NT2/D1 (cell line): ENCODE measurements at regions not wholly inside any gene's neighbourhood (a gene's known extent, or its start where the extent isn't known, plus 50 kb on each side); places are given as distances from the start of the nearest gene placed in this dataset.

Experiments
- SUZ12 ChIP-seq: IDR thresholded peaks from 2 replicates; pipeline ENCODE4 v1.6.1; 2011; ENCODE audit not compliant: insufficient read length, insufficient read depth; ENCODE audit errors: extremely low read depth
- YY1 ChIP-seq: IDR thresholded peaks from 2 replicates; pipeline ENCODE4 v1.6.1; 2011; ENCODE audit not compliant: insufficient read length, insufficient read depth
- ZNF274 ChIP-seq: IDR thresholded peaks from 2 replicates; pipeline ENCODE4 v1.6.1; 2011; ENCODE audit warnings: mild to moderate bottlenecking, low read depth, low read length

GRCh38 chr11:64500176-64501013, 55.3 kb upstream of the SLC22A11 start:
- no peak for TF ChIP-seq ZNF274
- TF ChIP-seq YY1: no peak
- TF ChIP-seq SUZ12: no peak
